HL-60 (cell line): ENCODE measurements at regions not wholly inside any gene's neighbourhood (a gene's known extent, or its start where the extent isn't known, plus 50 kb on each side); places are given as distances from the start of the nearest gene placed in this dataset.

Source experiments
- DNase-seq, 2 experiments: peaks; one replicate each; pipeline ENCODE4 v3.0.0-alpha.2; 2010 to 2020; ENCODE audit warnings: low read depth in 1 of 2, low spot score in 1 of 2
- H3K27ac ChIP-seq: fragments of 250-450 bp; sonication (Bioruptor Pico); replicated peaks from 2 replicates; pipeline ENCODE4 v1.5.1; 2020; ENCODE audit warnings: mild to moderate bottlenecking, moderate library complexity
- H3K27me3 ChIP-seq: fragments of 250-450 bp; sonication (Bioruptor Pico); 2 replicates; pipeline ENCODE4 v1.5.1; 2021; ENCODE audit warnings: mild to moderate bottlenecking, moderate library complexity; ENCODE audit not compliant: insufficient read depth, poor library complexity, severe bottlenecking
- H3K4me3 ChIP-seq: replicated peaks from 2 replicates; pipeline ENCODE4 v1.5.1; 2011; ENCODE audit warnings: mild to moderate bottlenecking, control low read depth, low read length; ENCODE audit not compliant: insufficient read depth
- GABPA ChIP-seq: IDR thresholded peaks from 2 replicates; pipeline ENCODE4 v1.6.1; 2012; ENCODE audit warnings: low read depth
- POLR2AphosphoS5 ChIP-seq: IDR thresholded peaks from 2 replicates; pipeline ENCODE4 v1.6.1; 2012; ENCODE audit warnings: low read depth
- REST ChIP-seq: IDR thresholded peaks from 2 replicates; pipeline ENCODE4 v1.6.1; 2012; ENCODE audit warnings: low read depth; ENCODE audit not compliant: insufficient replicate concordance
- SPI1 ChIP-seq: IDR thresholded peaks from 2 replicates; pipeline ENCODE4 v1.6.1; 2012; ENCODE audit warnings: low read depth, mild to moderate bottlenecking, borderline replicate concordance
- TF ChIP-seq, protein P1 (sequence below): IDR thresholded peaks from one replicate; pipeline ENCODE4 v1.5.1; 2011; ENCODE audit warnings: low read length, control low read depth, inconsistent platforms; ENCODE audit not compliant: insufficient read depth

GRCh38 chr2:212736385-212736726, 197.8 kb upstream of the ERBB4 start:
- DNase-seq: no peak
- Histone ChIP-seq H3K27ac (no peak overlapping the region), H3K4me3 (no peak overlapping the region), H3K27me3 (no peaks in the 10 kb centered on the region)
- TF ChIP-seq, protein P1, sequence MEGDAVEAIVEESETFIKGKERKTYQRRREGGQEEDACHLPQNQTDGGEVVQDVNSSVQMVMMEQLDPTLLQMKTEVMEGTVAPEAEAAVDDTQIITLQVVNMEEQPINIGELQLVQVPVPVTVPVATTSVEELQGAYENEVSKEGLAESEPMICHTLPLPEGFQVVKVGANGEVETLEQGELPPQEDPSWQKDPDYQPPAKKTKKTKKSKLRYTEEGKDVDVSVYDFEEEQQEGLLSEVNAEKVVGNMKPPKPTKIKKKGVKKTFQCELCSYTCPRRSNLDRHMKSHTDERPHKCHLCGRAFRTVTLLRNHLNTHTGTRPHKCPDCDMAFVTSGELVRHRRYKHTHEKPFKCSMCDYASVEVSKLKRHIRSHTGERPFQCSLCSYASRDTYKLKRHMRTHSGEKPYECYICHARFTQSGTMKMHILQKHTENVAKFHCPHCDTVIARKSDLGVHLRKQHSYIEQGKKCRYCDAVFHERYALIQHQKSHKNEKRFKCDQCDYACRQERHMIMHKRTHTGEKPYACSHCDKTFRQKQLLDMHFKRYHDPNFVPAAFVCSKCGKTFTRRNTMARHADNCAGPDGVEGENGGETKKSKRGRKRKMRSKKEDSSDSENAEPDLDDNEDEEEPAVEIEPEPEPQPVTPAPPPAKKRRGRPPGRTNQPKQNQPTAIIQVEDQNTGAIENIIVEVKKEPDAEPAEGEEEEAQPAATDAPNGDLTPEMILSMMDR: no peak
- TF ChIP-seq GABPA (no peak), REST (no peak), POLR2AphosphoS5 (no peak), SPI1 (no peak)

DNA sequence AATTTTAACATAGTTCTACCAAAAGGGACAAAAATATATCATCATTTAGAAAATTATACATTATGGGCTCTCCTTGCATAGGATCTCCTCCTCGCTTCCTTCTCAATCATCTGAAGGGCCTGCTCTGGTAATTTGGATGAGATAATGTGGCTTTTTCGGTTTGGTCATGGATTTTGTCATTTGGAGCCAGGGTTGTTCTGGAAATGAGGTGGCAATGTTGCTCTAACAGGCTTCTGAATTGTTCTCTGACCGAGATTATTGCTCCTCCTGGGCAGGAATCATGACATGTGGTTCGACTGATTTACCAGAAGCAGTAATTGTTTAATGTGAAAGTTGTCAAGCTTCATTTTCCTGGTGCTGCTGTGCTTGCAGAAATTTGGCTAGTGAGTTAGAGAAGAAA, 194.7 kb upstream of the ERBB4 start:
- DNase-seq: no peak
- Histone ChIP-seq H3K27ac (no peak overlapping the region), H3K4me3 (no peak overlapping the region), H3K27me3 (no peaks in the 10 kb centered on the region)
- TF ChIP-seq, protein P1: no peak
- TF ChIP-seq POLR2AphosphoS5 (no peak), GABPA (no peak), SPI1 (no peak), REST (no peak)

- TF ChIP-seq GABPA: no peak
- TF ChIP-seq POLR2AphosphoS5: no peak
- no peak for TF ChIP-seq REST
- TF ChIP-seq, protein P1: no peak
- no peak for TF ChIP-seq SPI1
- H3K4me3 ChIP-seq: no peak overlapping the region
- no peak for DNase-seq
- no peak overlapping the region for H3K27ac ChIP-seq
- no peaks in the 10 kb centered on the region for H3K27me3 ChIP-seq
Observed at GRCh38 chr2:212732860-212733259, 194.3 kb upstream of the ERBB4 start.
